GM23248 (cell line): ENCODE measurements at regions not wholly inside any gene's neighbourhood (a gene's known extent, or its start where the extent isn't known, plus 50 kb on each side); places are given as distances from the start of the nearest gene placed in this dataset.

Source experiments
- EZH2 ChIP-seq: fragments of 200-600 bp; sonication (generic); IDR thresholded peaks from 2 replicates; pipeline ENCODE4 v1.6.1; 2018; ENCODE audit warnings: antibody characterized with exemption, mild to moderate bottlenecking; ENCODE audit not compliant: insufficient read depth, poor library complexity, severe bottlenecking
- EZH2phosphoT487 ChIP-seq: fragments of 200-600 bp; sonication (generic); IDR thresholded peaks from 2 replicates; pipeline ENCODE4 v1.6.1; 2018; ENCODE audit warnings: antibody characterized with exemption, moderate library complexity, mild to moderate bottlenecking, low read depth; ENCODE audit not compliant: insufficient read depth

DNA sequence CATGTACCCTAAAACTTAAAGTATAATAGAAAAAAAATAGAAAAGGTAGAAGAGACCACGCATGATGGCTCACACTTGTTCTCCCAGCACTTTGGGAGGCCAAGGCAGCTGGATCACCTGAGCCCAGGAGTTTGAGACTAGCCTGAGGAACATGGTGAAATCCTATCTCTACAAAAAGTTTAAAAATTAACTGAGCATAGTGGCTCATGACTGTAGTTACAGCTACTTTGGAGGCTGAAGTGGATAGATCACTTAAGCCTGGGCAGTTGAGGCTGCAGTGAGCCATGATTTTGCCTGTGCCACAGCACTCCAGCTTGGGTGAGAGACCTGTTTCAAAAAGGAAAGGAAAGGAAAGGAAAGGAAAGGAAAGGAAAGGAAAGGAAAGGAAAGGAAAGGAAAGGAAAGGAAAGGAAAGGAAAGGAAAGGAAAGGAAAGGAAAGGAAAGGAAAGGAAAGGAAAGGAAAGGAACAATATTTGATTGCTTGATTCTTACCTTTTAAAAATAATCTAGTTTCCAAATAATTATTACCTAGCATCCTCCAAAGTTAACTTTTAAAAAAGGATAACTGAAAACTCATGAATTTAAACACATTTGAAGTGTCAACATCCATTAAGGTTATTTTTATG, 99.9 kb upstream of the PAX6 start:
- TF ChIP-seq EZH2phosphoT487 = no peak
- TF ChIP-seq EZH2 = no peak
